Cardiac septum (tissue), 1 donor: ENCODE measurements at regions not wholly inside any gene's neighbourhood (a gene's known extent, or its start where the extent isn't known, plus 50 kb on each side); places are given as distances from the start of the nearest gene placed in this dataset.

ENCODE experiments used
- DNase-seq: peaks from one replicate; pipeline ENCODE4 v3.0.0-alpha.2; 2020; ENCODE audit warnings: low spot score
- intact Hi-C: fragments of 100-400 bp; cut with DNase I; formaldehyde crosslinking; loops from one replicate; pipeline ENCODE4 v1.14.0; 2022
- donor health status: DM: no; HTN: no; CAD: no.

- no peak for DNase-seq
- intact Hi-C loops: no loop called here
Measured at GRCh38 chr3:25273582-25274171, 154.4 kb upstream of the RARB start.

GRCh38 chr3:25277503-25277902 lies 150.6 kb upstream of the RARB start:
- no peak for DNase-seq
- intact Hi-C loops: no loop called here

- DNase-seq: no peak
- intact Hi-C loops: no loop called here
Measured at GRCh38 chr3:25281041-25281731, 146.9 kb upstream of the RARB start.

GRCh38 chr3:25281732-25282126 lies 146.3 kb upstream of the RARB start:
- intact Hi-C loops: no loop called here
- no peak for DNase-seq

- intact Hi-C loops: no loop called here
- DNase-seq: no peak
Measured at GRCh38 chr3:25283613-25284012, 144.4 kb upstream of the RARB start.

GRCh38 chr3:25284249-25284648 lies 143.8 kb upstream of the RARB start:
- no peak for DNase-seq
- intact Hi-C loops: no loop called here

GRCh38 chr3:25287291-25287884 lies 140.7 kb upstream of the RARB start:
- DNase-seq: no peak
- intact Hi-C loops: no loop called here

GRCh38 chr3:25288413-25288812 lies 139.7 kb upstream of the RARB start:
- DNase-seq: no peak
- intact Hi-C loops: no loop called here

GRCh38 chr3:25289156-25289555 lies 138.9 kb upstream of the RARB start:
- DNase-seq: no peak

GRCh38 chr3:25289663-25290062 lies 138.4 kb upstream of the RARB start:
- DNase-seq: no peak
- intact Hi-C loops: no loop called here

More at GRCh38 chr3:25289156-25289555, 138.9 kb upstream of the RARB start:
- intact Hi-C loops: no loop called here

- intact Hi-C loops: no loop called here
- no peak for DNase-seq
Measured at GRCh38 chr3:25291481-25291905, 136.6 kb upstream of the RARB start.

- intact Hi-C loops: no loop called here
- DNase-seq: no peak
Measured at GRCh38 chr3:25292036-25292435, 136.0 kb upstream of the RARB start.

- intact Hi-C loops: no loop called here
- no peak for DNase-seq
Measured at GRCh38 chr3:25292595-25292994, 135.5 kb upstream of the RARB start.

- intact Hi-C loops: no loop called here
- no peak for DNase-seq
Measured at GRCh38 chr3:25293736-25294135, 134.3 kb upstream of the RARB start.

GRCh38 chr3:25294169-25294805 lies 133.8 kb upstream of the RARB start:
- intact Hi-C loops: no loop called here
- no peak for DNase-seq

- DNase-seq: no peak
- intact Hi-C loops: no loop called here
Measured at GRCh38 chr3:25297667-25298585, 130.1 kb upstream of the RARB start.

- no peak for DNase-seq
- intact Hi-C loops: no loop called here
Measured at GRCh38 chr3:25300141-25300540, 127.9 kb upstream of the RARB start.

- DNase-seq: no peak
- intact Hi-C loops: no loop called here
Measured at GRCh38 chr3:25304916-25305315, 123.1 kb upstream of the RARB start.

- intact Hi-C loops: no loop called here
Measured at GRCh38 chr3:25306066-25306465, 122.0 kb upstream of the RARB start.

GRCh38 chr3:25306705-25307104 lies 121.4 kb upstream of the RARB start:
- intact Hi-C loops: no loop called here
- DNase-seq: no peak

More at GRCh38 chr3:25306066-25306465, 122.0 kb upstream of the RARB start:
- DNase-seq: no peak
